A673 (cell line): ENCODE measurements at regions not wholly inside any gene's neighbourhood (a gene's known extent, or its start where the extent isn't known, plus 50 kb on each side); places are given as distances from the start of the nearest gene placed in this dataset.

ENCODE experiments used
- CTCF ChIP-seq: fragments of 300-800, 200-600 bp; sonication (generic); conservative IDR thresholded peaks from 2 replicates; pipeline ENCODE4 v1.5.1; 2017; ENCODE audit warnings: low read depth, mild to moderate bottlenecking, antibody characterized with exemption, low read length, moderate library complexity, mixed read lengths
- EZH2 ChIP-seq: fragments of 200-600 bp; sonication (generic); IDR thresholded peaks from 2 replicates; pipeline ENCODE4 v1.6.1; 2017; ENCODE audit warnings: borderline replicate concordance, low read depth, mild to moderate bottlenecking, mixed read lengths, antibody characterized with exemption, low read length; ENCODE audit not compliant: poor library complexity, severe bottlenecking

DNA sequence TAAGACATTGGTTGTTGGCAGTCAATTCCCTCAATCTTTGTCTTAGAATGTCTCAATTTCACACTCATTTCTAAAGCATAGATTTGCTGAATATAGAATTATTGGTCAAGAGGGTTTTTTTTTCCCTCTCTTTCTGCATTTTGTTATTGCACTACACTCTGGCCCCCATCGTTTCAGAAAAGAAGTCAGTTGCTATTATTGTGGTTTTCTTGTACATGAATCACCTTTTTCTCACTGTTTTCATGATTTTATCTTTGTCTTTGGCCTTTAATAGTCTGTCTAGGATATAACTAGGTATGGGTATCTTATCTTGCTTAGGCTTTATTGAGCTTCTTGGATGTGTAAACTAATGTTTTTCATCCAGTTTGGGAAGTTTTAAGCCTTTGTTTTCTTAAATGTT is 194.3 kb upstream of the DAAM1 start:
- TF ChIP-seq CTCF = no peak
- TF ChIP-seq EZH2 = no peak
